ENCODE measurements at regions not wholly inside any gene's neighbourhood (a gene's known extent, or its start where the extent isn't known, plus 50 kb on each side); places are given as distances from the start of the nearest gene placed in this dataset.

- H3K4me3 Mint-ChIP-seq = no peak overlapping the region
- no peaks in the 10 kb centered on the region for H3K36me3 Mint-ChIP-seq (ENCODE audit: low read depth)
- no peaks in the 10 kb centered on the region for H3K4me1 Mint-ChIP-seq (ENCODE audit: low read depth)
- intact Hi-C loops (cut with micrococcal nuclease) = no loop called here
- peaks cover 5% of the 10 kb centered on the region for H3K27me3 Mint-ChIP-seq (ENCODE audit: insufficient read depth)
- H3K27ac Mint-ChIP-seq = no peak overlapping the region
- no peak for DNase-seq (ENCODE audit: low spot score)
- H3K9me3 Mint-ChIP-seq = no peaks in the 10 kb centered on the region
Measured at GRCh38 chr6:139473231-139473701, 98.8 kb upstream of the CITED2 start.

DNA sequence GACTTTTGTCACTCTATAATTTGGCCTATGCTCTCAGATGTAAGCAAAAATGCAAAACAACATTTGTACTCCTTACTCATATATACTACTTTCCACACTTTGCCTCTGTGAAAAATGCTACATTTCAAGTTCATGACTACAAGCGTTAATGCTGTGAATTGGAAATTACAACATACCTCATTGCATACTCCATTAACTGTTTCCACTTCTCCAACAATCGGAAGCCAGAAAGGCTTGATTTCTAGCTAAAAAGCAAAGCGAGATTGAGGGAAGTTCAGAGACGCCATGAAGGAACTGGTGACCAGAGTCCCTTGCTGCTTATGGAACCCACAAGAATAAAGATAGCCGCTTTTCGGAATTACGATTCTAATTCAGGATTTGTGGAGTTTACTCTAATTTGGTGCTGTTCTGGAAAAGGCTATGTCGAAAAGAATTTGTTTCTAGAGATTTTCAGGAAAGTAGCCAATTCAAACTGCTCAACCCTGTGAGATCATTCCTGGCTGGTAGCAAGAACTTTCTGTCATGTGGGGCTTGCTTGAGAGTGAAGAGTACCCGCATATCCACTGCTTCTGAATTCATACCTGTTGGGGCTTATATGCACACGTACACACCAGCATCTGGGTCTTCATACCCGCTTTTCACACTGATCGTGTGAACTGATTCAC is 98.0 kb upstream of the CITED2 start:
- no peak for DNase-seq (ENCODE audit: low spot score)
- Mint-ChIP-seq H3K4me1 (ENCODE audit: low read depth) (no peaks in the 10 kb centered on the region), H3K27me3 (ENCODE audit: insufficient read depth) (peaks cover 5% of the 10 kb centered on the region), H3K36me3 (ENCODE audit: low read depth) (no peaks in the 10 kb centered on the region), H3K9me3 (no peaks in the 10 kb centered on the region), H3K4me3 (no peak overlapping the region), H3K27ac (no peak overlapping the region)
- intact Hi-C loops (cut with micrococcal nuclease) = no loop called here

DNA sequence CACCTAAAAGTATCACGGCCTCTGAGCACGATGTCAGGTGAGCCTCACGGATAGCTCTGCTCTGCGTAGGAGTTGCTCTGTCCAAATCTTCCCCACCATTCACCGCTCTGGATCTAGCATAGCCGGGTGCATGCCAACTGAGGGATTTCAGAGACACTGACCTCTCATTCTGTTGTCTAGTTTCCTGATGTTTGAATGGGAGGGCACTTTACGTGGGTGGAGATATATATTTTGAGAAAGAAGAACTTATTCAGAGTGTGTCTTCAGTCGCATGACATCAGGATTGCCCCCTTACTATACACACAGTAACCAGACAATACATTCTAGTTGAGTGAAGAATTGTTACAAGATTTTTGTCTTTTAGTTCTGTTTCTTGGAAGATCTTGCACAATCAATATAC is 96.5 kb upstream of the CITED2 start:
- peaks cover 3% of the 10 kb centered on the region for H3K27me3 Mint-ChIP-seq (ENCODE audit: insufficient read depth)
- intact Hi-C loops (cut with micrococcal nuclease) = no loop called here
- H3K4me1 Mint-ChIP-seq (ENCODE audit: low read depth) = no peaks in the 10 kb centered on the region
- no peaks in the 10 kb centered on the region for H3K36me3 Mint-ChIP-seq (ENCODE audit: low read depth)
- DNase-seq (ENCODE audit: low spot score) = no peak
- no peaks in the 10 kb centered on the region for H3K9me3 Mint-ChIP-seq
- H3K27ac Mint-ChIP-seq = no peak overlapping the region
- H3K4me3 Mint-ChIP-seq = no peak overlapping the region

DNA sequence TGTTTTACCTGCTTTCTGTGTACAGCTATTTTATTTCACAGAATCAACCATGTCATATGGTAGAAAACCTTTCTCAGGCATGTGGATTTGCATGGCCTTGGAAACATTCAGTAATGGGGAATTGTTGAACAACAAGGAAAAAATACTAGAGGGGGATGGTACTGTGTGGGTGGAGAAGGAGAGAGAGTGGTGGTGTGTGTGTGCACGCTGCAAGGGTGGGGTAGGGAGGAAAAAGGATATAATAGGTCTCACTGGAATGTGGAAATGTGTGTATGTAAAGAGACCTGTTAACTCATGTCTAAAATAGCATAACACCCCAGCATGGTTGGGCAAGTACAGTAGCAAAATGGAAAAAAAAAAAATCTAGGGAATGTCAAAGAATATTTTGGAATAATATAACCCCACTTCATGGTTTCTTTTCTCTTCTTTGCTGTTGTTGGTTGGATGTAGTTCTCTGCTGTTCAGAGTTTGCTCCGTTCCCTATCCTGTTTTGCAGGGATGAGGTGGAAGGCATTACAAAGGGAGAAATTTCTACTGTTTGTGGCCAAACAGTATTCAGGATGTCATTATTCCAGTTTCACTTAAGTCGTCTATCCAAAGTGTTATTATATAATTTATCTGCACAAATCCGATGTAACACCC is 93.9 kb upstream of the CITED2 start:
- Mint-ChIP-seq H3K4me3 (no peak overlapping the region), H3K27me3 (ENCODE audit: insufficient read depth) (no peaks in the 10 kb centered on the region), H3K4me1 (ENCODE audit: low read depth) (no peaks in the 10 kb centered on the region), H3K9me3 (no peaks in the 10 kb centered on the region), H3K27ac (no peak overlapping the region), H3K36me3 (ENCODE audit: low read depth) (no peaks in the 10 kb centered on the region)
- intact Hi-C loops (cut with micrococcal nuclease) = no loop called here
- no peak for DNase-seq (ENCODE audit: low spot score)

GRCh38 chr6:139457476-139457875 is 83.0 kb upstream of the CITED2 start:
- no peak overlapping the region for H3K27ac Mint-ChIP-seq
- no peak overlapping the region for H3K4me3 Mint-ChIP-seq
- no peaks in the 10 kb centered on the region for H3K9me3 Mint-ChIP-seq
- DNase-seq (ENCODE audit: low spot score) = no peak
- intact Hi-C loops (cut with micrococcal nuclease) = no loop called here
- no peaks in the 10 kb centered on the region for H3K4me1 Mint-ChIP-seq (ENCODE audit: low read depth)
- peaks cover 4% of the 10 kb centered on the region for H3K27me3 Mint-ChIP-seq (ENCODE audit: insufficient read depth)
- no peaks in the 10 kb centered on the region for H3K36me3 Mint-ChIP-seq (ENCODE audit: low read depth)

DNA sequence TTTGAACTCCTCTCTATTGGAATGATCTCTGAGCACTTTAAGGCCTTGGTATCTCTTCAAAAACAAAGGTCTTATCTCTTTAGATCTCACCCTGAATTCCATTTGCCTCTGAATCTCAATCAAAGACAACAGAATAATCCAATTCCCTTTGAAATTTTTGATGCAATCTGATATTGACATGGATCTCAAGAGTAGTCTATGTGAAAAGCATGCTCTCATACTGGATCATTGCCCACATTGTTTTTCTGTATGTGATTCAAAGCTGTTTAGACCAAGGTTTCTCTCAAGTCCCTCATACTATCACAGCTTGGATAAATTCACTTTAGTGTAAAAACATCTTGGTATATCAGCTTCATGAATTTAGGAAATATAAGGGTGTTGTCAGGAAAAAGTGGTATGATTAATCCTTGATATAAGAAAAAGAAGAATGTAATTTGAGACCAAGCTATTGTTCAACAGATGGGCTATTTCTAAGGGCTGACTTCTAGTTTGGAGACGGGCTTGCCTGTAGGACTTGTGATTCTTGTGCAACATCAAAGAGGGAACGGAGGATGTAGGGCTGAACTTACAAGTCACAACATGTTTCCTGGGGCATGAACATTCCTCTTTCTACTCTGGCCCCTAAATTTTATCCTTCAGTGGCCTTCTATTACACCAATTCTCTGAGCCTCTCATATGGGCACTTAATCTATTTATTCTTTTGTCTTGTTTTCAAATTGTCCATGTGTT is 77.9 kb upstream of the CITED2 start:
- peaks cover 14% of the 10 kb centered on the region for H3K4me1 Mint-ChIP-seq (ENCODE audit: low read depth)
- no peaks in the 10 kb centered on the region for H3K36me3 Mint-ChIP-seq (ENCODE audit: low read depth)
- H3K9me3 Mint-ChIP-seq = no peaks in the 10 kb centered on the region
- peaks cover 2% of the 10 kb centered on the region for H3K27me3 Mint-ChIP-seq (ENCODE audit: insufficient read depth)
- no peak overlapping the region for H3K4me3 Mint-ChIP-seq
- intact Hi-C loops (cut with micrococcal nuclease) = no loop called here
- no peak overlapping the region for H3K27ac Mint-ChIP-seq
- DNase-seq (ENCODE audit: low spot score) = no peak

GRCh38 chr6:139449611-139450000 is 75.2 kb upstream of the CITED2 start:
- Mint-ChIP-seq H3K27me3 (ENCODE audit: insufficient read depth) (peaks cover 2% of the 10 kb centered on the region), H3K36me3 (ENCODE audit: low read depth) (peaks cover 3% of the 10 kb centered on the region), H3K9me3 (no peaks in the 10 kb centered on the region), H3K4me1 (ENCODE audit: low read depth) (peaks cover 14% of the 10 kb centered on the region), H3K27ac (no peak overlapping the region), H3K4me3 (no peak overlapping the region)
- DNase-seq (ENCODE audit: low spot score) = no peak
- intact Hi-C loops (cut with micrococcal nuclease) = loop anchor here (5.0 kb wide), 1 partner anchor 72 kb away; no protein-coding TSS in a partner anchor

DNA sequence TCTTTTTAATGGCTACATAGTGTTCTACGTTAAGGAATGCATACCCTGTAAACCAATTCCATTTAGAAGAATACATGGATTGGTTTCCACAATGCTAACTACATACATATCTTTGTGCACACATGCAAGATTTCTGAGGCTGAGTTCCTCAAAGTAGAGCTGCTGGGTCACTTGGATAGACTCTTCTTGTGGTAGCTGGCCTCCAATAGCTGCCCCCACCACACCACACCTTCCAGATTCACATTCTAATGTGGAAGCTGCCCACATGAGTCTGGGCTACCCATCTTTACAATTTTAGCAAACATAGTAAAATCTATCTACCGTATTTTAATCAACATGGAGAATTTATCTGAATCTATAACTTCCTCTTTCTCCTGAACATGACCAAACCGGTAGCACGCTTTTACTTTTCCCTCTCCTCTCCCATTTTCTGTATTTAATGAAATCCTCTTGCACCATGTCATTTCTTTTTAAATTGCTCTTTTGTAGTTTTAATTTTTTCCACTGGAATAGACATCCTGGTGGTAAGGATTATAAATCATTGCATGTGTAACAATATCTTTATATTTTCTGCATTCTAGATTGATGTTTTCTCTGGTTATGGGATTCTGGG is 74.7 kb upstream of the CITED2 start:
- Mint-ChIP-seq H3K4me1 (ENCODE audit: low read depth) (peaks cover 14% of the 10 kb centered on the region), H3K27me3 (ENCODE audit: insufficient read depth) (no peaks in the 10 kb centered on the region), H3K36me3 (ENCODE audit: low read depth) (peaks cover 3% of the 10 kb centered on the region), H3K27ac (no peak overlapping the region), H3K4me3 (no peak overlapping the region), H3K9me3 (no peaks in the 10 kb centered on the region)
- intact Hi-C loops (cut with micrococcal nuclease) = loop anchor here (5.0 kb wide), 1 partner anchor 72 kb away; no protein-coding TSS in a partner anchor
- DNase-seq (ENCODE audit: low spot score) = no peak

GRCh38 chr6:139448051-139448649 is 73.7 kb upstream of the CITED2 start:
- Mint-ChIP-seq H3K27me3 (ENCODE audit: insufficient read depth) (no peaks in the 10 kb centered on the region), H3K4me1 (ENCODE audit: low read depth) (peaks cover 14% of the 10 kb centered on the region), H3K27ac (no peak overlapping the region), H3K36me3 (ENCODE audit: low read depth) (peaks cover 3% of the 10 kb centered on the region), H3K9me3 (no peaks in the 10 kb centered on the region), H3K4me3 (no peak overlapping the region)
- DNase-seq (ENCODE audit: low spot score) = no peak
- intact Hi-C loops (cut with micrococcal nuclease) = loop anchor here (5.0 kb wide), 1 partner anchor 71 kb away; no protein-coding TSS in a partner anchor

DNA sequence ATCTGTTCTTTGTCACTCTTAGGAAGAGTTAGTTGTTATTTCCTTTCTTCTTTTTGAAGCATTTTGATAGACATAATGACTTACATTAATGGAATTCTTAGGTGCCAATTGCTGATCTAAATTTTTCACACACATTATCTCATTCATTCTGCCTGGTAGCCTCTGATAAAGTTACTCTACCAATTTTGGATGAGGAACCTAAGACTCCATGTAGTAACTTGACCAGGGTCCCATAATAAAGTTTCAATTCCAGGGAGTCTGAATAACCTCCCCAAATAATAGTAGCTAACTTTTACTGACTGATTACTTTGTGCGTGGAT is 73.2 kb upstream of the CITED2 start:
- intact Hi-C loops (cut with micrococcal nuclease) = loop anchor here (5.0 kb wide), 1 partner anchor 70 kb away; no protein-coding TSS in a partner anchor
- peaks cover 19% of the 10 kb centered on the region for H3K4me1 Mint-ChIP-seq (ENCODE audit: low read depth)

DNA sequence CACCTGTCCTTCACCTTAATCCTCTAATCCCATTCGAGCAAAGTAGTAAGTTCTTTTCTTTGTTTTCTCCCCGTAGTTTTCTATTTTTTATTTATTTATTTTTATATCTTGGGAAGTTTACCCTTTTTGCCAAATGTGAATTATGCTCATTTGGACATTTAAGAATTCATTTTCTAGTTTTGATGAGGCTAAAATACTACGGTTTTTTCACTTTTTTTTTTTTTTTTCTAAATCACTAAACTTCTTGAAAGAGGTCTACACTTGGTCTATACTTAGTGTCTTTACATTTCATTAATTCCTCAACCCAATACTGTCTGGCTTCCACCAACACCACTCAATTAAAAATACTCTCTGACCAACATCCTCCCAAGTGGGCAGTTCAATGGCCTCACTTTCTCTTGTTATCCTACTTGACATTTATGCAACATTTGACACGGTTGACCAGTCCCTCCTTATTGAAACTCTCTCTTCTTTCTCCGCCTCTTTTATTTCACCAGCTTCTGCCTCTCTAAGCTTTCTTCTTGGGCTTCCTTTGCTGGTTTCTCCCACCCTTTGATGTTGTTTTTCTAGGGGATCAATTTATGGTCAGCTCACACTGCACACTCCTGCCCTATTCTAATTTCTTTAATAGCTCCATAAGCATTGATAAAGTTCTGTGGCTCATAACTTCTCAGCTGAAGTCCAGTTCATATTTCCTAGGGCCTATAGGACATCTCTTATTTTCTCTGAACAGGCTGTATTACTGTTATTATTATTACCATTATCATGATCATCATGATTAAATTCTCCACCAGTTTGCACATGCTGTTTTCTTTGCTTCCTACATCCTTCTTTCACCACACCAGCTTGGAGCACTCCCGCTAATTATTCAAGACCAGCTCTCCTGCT is 72.6 kb upstream of the CITED2 start:
- Mint-ChIP-seq H3K36me3 (ENCODE audit: low read depth) (peaks cover 6% of the 10 kb centered on the region), H3K4me3 (no peak overlapping the region), H3K4me1 (ENCODE audit: low read depth) (peaks cover 25% of the 10 kb centered on the region), H3K9me3 (no peaks in the 10 kb centered on the region), H3K27me3 (ENCODE audit: insufficient read depth) (no peaks in the 10 kb centered on the region), H3K27ac (no peak overlapping the region)
- intact Hi-C loops (cut with micrococcal nuclease) = loop anchor here (5.0 kb wide), 1 partner anchor 70 kb away; no protein-coding TSS in a partner anchor
- DNase-seq (ENCODE audit: low spot score) = no peak

More for the DNA sequence above, 73.2 kb upstream of the CITED2 start:
- Mint-ChIP-seq H3K4me3 (no peak overlapping the region), H3K27ac (no peak overlapping the region), H3K27me3 (ENCODE audit: insufficient read depth) (no peaks in the 10 kb centered on the region), H3K9me3 (no peaks in the 10 kb centered on the region), H3K36me3 (ENCODE audit: low read depth) (peaks cover 3% of the 10 kb centered on the region)
- no peak for DNase-seq (ENCODE audit: low spot score)

Data from activated T-helper 1 cell treated with anti-CD3 and anti-CD28 coated beads, Interleukin-12 subunit alpha, Interleukin-12 subunit beta, Interleukin-2, Interleukin-4 antibody, amounts not matched to agents 30 ng/mL and 10 ng/mL and 1 ng/mL, durations not matched to agents 14 hours and 24 hours and 36 hours (primary cell).